ENCODE measurements at regions not wholly inside any gene's neighbourhood (a gene's known extent, or its start where the extent isn't known, plus 50 kb on each side); places are given as distances from the start of the nearest gene placed in this dataset.

DNA sequence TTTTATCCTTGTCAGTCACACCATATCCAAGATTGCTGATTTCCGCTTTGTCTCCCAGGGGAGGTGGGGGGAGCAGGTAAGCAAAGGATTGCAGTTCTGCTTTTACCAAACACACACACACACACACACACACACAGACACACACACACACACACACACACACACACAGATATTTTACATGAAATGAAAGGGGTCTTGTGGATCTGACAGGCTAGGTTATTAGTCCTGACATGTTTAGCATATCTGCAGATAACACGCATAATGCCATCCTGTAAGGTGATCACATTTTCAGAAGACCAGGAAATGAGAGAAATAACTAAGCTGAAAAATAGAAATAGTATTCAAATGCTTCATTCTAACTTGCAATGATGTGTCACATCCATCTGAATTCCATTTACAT lies 1113.3 kb downstream of the CDH8 start:
- Histone ChIP-seq H3K4me1 (ENCODE audit: insufficient read depth) (no peaks in the 10 kb centered on the region), H3K4me3 (no peak overlapping the region), H3K9ac (no peak overlapping the region), H3K9me3 (ENCODE audit: low read depth) (no peaks in the 10 kb centered on the region), H3K27me3 (replicated peaks; ENCODE audit: insufficient read depth) (no peaks in the 10 kb centered on the region), H2AFZ (no peak overlapping the region), H3K4me2 (ENCODE audit: unreplicated experiment) (no peak overlapping the region), H3F3A (ENCODE audit: insufficient read depth) (no peaks in the 10 kb centered on the region), H3K27ac (no peak overlapping the region), H3K9me2 (ENCODE audit: insufficient read depth) (no peaks in the 10 kb centered on the region), H4K20me1 (ENCODE audit: insufficient read depth) (no peaks in the 10 kb centered on the region), H3K79me2 (ENCODE audit: insufficient read depth) (no peaks in the 10 kb centered on the region), H3K36me3 (ENCODE audit: low read depth) (no peaks in the 10 kb centered on the region)
- 43 to 47% methylated on average over 2 of the region's 2 CpGs for WGBS, 2 experiments (ENCODE audit: low coverage in 1 of 2, low lambda C conversion rate in 2 of 2, missing lambda C conversion rate in 2 of 2)
- in situ Hi-C loops (cut with MboI), result no loop called here
- TF ChIP-seq EZH2 (IDR thresholded peaks at IDR 0.05; ENCODE audit: insufficient read depth, poor library complexity, severe bottlenecking) (no peak), EZH2phosphoT487 (IDR thresholded peaks at IDR 0.05; ENCODE audit: insufficient read depth, low read depth) (no peak)
- no peak for DNase-seq

- TF ChIP-seq EZH2phosphoT487 (IDR thresholded peaks at IDR 0.05; ENCODE audit: insufficient read depth, low read depth) (no peak), EZH2 (IDR thresholded peaks at IDR 0.05; ENCODE audit: insufficient read depth, poor library complexity, severe bottlenecking) (no peak)
- H2AFZ ChIP-seq, result no peak overlapping the region
- H3K27me3 ChIP-seq (replicated peaks; ENCODE audit: insufficient read depth), result no peaks in the 10 kb centered on the region
- H3K4me1 ChIP-seq (ENCODE audit: insufficient read depth), result no peaks in the 10 kb centered on the region
- WGBS, 2 experiments (ENCODE audit: low coverage in 1 of 2, low lambda C conversion rate in 2 of 2, missing lambda C conversion rate in 2 of 2), result 60 to 67% methylated on average over 3 of the region's 3 CpGs
- no peak overlapping the region for H3K27ac ChIP-seq
- H4K20me1 ChIP-seq (ENCODE audit: insufficient read depth), result no peaks in the 10 kb centered on the region
- no peak overlapping the region for H3K9ac ChIP-seq
- no peaks in the 10 kb centered on the region for H3K79me2 ChIP-seq (ENCODE audit: insufficient read depth)
- H3K36me3 ChIP-seq (ENCODE audit: low read depth), result no peaks in the 10 kb centered on the region
- H3K9me3 ChIP-seq (ENCODE audit: low read depth), result no peaks in the 10 kb centered on the region
- no peaks in the 10 kb centered on the region for H3K9me2 ChIP-seq (ENCODE audit: insufficient read depth)
- no peaks in the 10 kb centered on the region for H3F3A ChIP-seq (ENCODE audit: insufficient read depth)
- no peak overlapping the region for H3K4me2 ChIP-seq (ENCODE audit: unreplicated experiment)
- no peak for DNase-seq
- in situ Hi-C loops (cut with MboI), result no loop called here
- H3K4me3 ChIP-seq, result no peak overlapping the region
Observed at GRCh38 chr16:60914334-60914733, 1121.9 kb downstream of the CDH8 start.

GRCh38 chr16:60907645-60908044 lies 1128.6 kb downstream of the CDH8 start:
- H3K9ac ChIP-seq, result no peak overlapping the region
- TF ChIP-seq EZH2phosphoT487 (IDR thresholded peaks at IDR 0.05; ENCODE audit: insufficient read depth, low read depth) (no peak), EZH2 (IDR thresholded peaks at IDR 0.05; ENCODE audit: insufficient read depth, poor library complexity, severe bottlenecking) (no peak)
- H3K4me3 ChIP-seq, result no peak overlapping the region
- WGBS, 2 experiments (ENCODE audit: low coverage in 1 of 2, low lambda C conversion rate in 2 of 2, missing lambda C conversion rate in 2 of 2), result 28 to 29% methylated on average over 4 of the region's 4 CpGs
- no peaks in the 10 kb centered on the region for H3K36me3 ChIP-seq (ENCODE audit: low read depth)
- H3K79me2 ChIP-seq (ENCODE audit: insufficient read depth), result no peaks in the 10 kb centered on the region
- no peaks in the 10 kb centered on the region for H3K9me2 ChIP-seq (ENCODE audit: insufficient read depth)
- no peak overlapping the region for H3K4me2 ChIP-seq (ENCODE audit: unreplicated experiment)
- no peaks in the 10 kb centered on the region for H3K4me1 ChIP-seq (ENCODE audit: insufficient read depth)
- H4K20me1 ChIP-seq (ENCODE audit: insufficient read depth), result no peaks in the 10 kb centered on the region
- no peaks in the 10 kb centered on the region for H3K9me3 ChIP-seq (ENCODE audit: low read depth)
- no peaks in the 10 kb centered on the region for H3K27me3 ChIP-seq (replicated peaks; ENCODE audit: insufficient read depth)
- H2AFZ ChIP-seq, result no peak overlapping the region
- in situ Hi-C loops (cut with MboI), result no loop called here
- H3F3A ChIP-seq (ENCODE audit: insufficient read depth), result no peaks in the 10 kb centered on the region
- H3K27ac ChIP-seq, result no peak overlapping the region
- DNase-seq, result no peak

- Histone ChIP-seq H3K9ac (no peak overlapping the region), H3K9me2 (ENCODE audit: insufficient read depth) (no peaks in the 10 kb centered on the region), H3K4me2 (ENCODE audit: unreplicated experiment) (no peak overlapping the region), H3K4me1 (ENCODE audit: insufficient read depth) (no peaks in the 10 kb centered on the region), H3K4me3 (no peak overlapping the region), H3K9me3 (ENCODE audit: low read depth) (no peaks in the 10 kb centered on the region), H3F3A (ENCODE audit: insufficient read depth) (no peaks in the 10 kb centered on the region), H3K27me3 (replicated peaks; ENCODE audit: insufficient read depth) (no peaks in the 10 kb centered on the region), H4K20me1 (ENCODE audit: insufficient read depth) (no peaks in the 10 kb centered on the region), H3K79me2 (ENCODE audit: insufficient read depth) (no peaks in the 10 kb centered on the region), H3K27ac (no peak overlapping the region), H2AFZ (no peak overlapping the region), H3K36me3 (ENCODE audit: low read depth) (no peaks in the 10 kb centered on the region)
- no peak for DNase-seq
- TF ChIP-seq EZH2 (IDR thresholded peaks at IDR 0.05; ENCODE audit: insufficient read depth, poor library complexity, severe bottlenecking) (no peak), EZH2phosphoT487 (IDR thresholded peaks at IDR 0.05; ENCODE audit: insufficient read depth, low read depth) (no peak)
- WGBS, 2 experiments (ENCODE audit: low coverage in 1 of 2, low lambda C conversion rate in 2 of 2, missing lambda C conversion rate in 2 of 2), result 17 to 18% methylated on average over 4 of the region's 4 CpGs
- in situ Hi-C loops (cut with MboI), result no loop called here
Observed at GRCh38 chr16:60905811-60906210, 1130.4 kb downstream of the CDH8 start.

- H3K27me3 ChIP-seq (replicated peaks; ENCODE audit: insufficient read depth), result no peaks in the 10 kb centered on the region
- H3K27ac ChIP-seq, result no peak overlapping the region
- no peak overlapping the region for H3K4me2 ChIP-seq (ENCODE audit: unreplicated experiment)
- H3K9me2 ChIP-seq (ENCODE audit: insufficient read depth), result no peaks in the 10 kb centered on the region
- H3K9ac ChIP-seq, result no peak overlapping the region
- in situ Hi-C loops (cut with MboI), result no loop called here
- no peaks in the 10 kb centered on the region for H3K9me3 ChIP-seq (ENCODE audit: low read depth)
- no peak for DNase-seq
- 35 to 47% methylated on average over 4 of the region's 4 CpGs for WGBS, 2 experiments (ENCODE audit: low coverage in 1 of 2, low lambda C conversion rate in 2 of 2, missing lambda C conversion rate in 2 of 2)
- H3F3A ChIP-seq (ENCODE audit: insufficient read depth), result no peaks in the 10 kb centered on the region
- no peaks in the 10 kb centered on the region for H3K36me3 ChIP-seq (ENCODE audit: low read depth)
- H3K4me1 ChIP-seq (ENCODE audit: insufficient read depth), result no peaks in the 10 kb centered on the region
- H3K79me2 ChIP-seq (ENCODE audit: insufficient read depth), result no peaks in the 10 kb centered on the region
- H4K20me1 ChIP-seq (ENCODE audit: insufficient read depth), result no peaks in the 10 kb centered on the region
- TF ChIP-seq EZH2 (IDR thresholded peaks at IDR 0.05; ENCODE audit: insufficient read depth, poor library complexity, severe bottlenecking) (no peak), EZH2phosphoT487 (IDR thresholded peaks at IDR 0.05; ENCODE audit: insufficient read depth, low read depth) (no peak)
- H3K4me3 ChIP-seq, result no peak overlapping the region
- no peak overlapping the region for H2AFZ ChIP-seq
Observed at GRCh38 chr16:60902114-60902513, 1134.1 kb downstream of the CDH8 start.
